ENCODE measurements at regions not wholly inside any gene's neighbourhood (a gene's known extent, or its start where the extent isn't known, plus 50 kb on each side); places are given as distances from the start of the nearest gene placed in this dataset.
"Not testable (repeated sequence)": the region's sequence is repeated elsewhere in the genome, so short reads cannot be mapped to it uniquely, and the experiment has no call there.

DNA sequence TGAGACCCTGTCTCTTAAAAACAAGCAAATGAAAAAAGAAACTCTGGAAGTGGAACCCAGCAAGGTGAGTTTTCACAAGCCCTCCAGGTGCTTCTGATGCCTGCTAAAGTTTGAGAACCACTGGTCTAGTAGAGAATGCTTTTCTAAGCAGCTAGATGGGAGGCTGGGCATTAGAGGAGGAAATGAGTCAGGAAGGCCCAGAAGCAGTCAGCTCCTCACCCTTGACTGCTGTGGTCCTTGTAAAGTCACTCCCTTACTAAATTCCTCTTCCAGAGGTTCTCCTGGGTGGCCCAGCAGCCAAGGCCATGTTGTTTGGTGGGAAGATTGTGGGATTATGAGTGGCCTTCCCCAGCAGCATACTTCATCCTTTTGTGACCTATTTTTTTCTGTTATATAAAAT, 52.0 kb upstream of the FYN start:
- no peak for DNase-seq (ENCODE audit: low read depth)

DNA sequence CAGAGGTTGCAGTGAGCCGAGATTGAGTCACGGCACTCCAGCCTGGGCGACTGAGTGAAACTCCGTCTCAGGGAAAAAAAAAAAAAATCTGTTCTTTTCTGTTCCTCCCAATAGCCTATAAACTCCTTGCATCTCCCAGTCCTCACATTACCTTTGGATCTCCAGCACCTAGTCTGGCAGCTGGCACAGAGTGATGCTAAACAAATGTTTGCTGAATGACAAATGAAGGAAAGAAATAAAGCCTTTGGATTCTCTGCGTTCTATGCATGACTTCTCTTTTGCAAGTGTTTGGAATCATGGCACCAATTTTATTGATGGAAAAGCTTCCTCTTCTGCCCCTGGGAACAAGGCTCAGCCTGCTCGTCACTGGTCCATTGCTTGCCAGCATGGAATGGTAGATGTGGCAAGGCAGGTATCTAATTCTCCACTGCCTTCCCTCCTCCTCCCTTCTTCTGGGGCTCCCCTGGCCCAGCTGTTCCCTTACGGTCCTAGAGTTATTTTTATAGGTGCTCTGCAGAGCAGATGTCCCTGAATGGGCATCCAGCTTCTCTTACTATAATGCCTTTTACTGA, 53.6 kb upstream of the FYN start:
- no peak for DNase-seq (ENCODE audit: low read depth)

DNA sequence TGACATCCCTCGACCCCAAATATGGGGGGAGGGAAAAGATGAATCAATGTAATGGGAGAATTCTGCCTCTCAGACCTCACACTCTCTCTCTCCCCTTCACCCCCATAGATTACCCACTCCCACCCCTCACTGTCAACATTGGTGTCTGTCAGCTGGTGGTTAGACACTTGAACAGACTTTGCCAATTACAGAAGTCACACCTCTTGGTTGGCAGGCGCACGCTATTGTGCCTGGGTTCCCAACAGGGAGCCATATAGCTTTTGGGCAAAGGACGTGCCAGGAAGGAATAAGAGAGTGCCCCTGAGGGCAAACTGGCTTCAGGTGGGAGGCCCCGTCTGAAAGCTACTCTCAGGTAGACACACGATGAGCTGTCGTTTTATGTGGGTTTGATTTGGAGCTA, 54.1 kb upstream of the FYN start:
- no peak for DNase-seq (ENCODE audit: low read depth)

DNA sequence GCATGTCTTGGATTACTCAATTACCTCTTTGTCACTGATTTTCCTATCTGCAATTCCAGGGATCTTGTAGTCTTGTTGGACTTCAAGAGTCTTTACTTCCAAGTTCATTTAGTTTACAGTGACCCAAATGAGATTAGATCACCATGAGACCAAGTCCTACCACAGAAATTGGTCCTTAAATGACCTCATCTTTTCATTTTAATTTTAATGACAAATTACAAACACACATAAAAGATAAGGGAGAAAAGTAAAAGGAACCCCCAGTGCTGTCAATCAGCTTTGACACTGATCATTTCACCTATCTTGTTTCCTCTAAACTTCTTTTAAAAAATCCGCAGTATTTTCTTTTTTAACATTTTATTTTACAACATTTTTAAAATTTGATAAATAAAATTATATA, 54.9 kb upstream of the FYN start:
- no peak for DNase-seq (ENCODE audit: low read depth)

DNA sequence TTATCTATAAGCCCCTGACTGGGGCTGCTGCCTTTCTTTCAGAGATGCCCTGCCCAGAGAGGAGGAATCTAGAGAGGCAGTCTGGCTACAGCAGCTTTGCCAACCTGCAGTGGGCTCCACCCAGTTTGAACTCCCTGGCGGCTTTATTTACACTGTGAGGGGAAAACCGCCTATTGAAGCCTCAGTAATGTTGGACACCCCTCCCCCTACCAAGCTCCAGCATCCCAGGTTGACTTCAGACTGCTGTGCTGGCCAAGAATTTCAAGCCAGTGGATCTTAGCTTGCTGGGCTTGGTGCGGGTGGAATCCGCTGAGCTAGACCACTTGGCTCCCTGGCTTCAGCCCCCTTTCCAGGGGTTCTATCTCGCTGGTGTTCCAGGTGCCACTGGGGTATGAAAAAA, 61.4 kb upstream of the FYN start:
- DNase-seq (ENCODE audit: low read depth) = not testable (repeated sequence)

DNA sequence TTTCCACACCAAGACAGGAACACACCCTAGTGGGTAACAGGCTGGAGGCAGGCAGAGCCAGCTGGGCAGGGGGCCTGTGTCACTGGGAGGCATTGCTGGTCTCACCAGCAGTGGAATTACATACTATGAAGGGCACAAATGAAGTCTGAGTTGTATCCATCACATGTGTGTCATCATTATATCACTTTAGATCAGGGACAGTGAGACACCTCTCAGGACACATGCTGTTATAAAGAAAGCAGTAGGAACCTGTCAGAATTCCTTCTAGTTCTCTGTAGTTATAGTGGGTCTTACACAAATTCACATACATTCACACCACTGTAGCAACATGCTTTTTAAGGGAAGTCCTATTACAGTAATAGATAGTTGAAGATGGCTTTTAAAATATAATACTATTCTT, 63.5 kb upstream of the FYN start:
- no peak for DNase-seq (ENCODE audit: low read depth)

DNA sequence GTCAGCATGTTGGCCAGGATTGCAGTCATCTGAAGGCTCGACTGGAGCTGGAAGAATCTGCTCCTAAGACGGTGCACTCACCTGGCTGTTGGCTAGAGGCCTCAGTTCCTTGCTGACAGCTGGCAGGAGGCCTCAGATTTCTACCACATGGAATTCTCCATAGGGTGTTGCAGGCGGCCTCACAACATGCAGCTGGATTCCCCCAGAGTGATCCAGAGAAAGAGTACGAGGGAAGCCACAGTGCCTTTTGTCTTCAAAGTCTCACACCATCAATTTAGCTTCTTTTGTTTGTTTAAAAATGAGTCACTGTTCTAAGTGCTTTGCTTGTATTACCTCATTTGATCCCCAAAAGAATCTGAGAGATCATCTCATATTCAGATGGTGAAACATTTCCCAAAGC, 65.5 kb upstream of the FYN start:
- DNase-seq (ENCODE audit: low read depth) = no peak

DNA sequence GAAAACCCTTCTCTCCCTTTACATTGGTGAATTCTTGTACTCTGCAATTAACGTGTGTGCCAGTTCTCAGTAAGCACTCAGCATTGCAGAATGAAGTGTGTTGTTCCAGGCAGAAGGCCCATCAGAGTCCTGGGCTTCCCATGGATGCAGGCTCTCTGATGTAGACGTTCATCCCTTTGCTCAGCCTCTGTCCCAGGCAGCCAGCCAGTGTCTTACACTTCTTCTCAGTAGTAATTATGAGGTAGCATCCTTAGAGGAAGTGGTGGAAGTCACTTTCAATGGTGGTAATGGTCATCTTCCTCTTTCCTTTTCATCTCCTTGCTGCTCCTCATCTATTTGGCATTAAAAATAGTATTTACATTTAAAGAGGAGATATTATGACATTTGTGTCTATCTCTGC, 66.7 kb upstream of the FYN start:
- DNase-seq (ENCODE audit: low read depth) = no peak

DNA sequence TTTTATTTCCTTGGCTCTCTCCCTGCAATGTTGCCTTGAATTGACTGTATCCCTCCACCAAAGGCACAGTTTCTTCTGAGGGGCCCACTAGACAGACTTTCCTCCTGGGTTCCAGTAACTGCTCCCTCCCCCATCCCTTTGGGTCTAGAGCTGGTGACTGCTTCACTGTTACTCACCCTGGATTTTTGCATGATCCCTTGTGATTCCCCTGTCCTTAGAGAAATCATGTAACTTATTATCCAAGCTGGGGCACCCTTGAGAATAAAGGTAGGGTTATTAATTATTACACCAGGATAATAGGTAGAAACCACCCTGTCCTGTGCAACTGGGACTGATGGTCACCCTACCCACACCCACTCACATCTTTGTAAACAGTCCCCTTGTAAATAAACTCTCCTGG, 67.5 kb upstream of the FYN start:
- DNase-seq (ENCODE audit: low read depth) = no peak

DNA sequence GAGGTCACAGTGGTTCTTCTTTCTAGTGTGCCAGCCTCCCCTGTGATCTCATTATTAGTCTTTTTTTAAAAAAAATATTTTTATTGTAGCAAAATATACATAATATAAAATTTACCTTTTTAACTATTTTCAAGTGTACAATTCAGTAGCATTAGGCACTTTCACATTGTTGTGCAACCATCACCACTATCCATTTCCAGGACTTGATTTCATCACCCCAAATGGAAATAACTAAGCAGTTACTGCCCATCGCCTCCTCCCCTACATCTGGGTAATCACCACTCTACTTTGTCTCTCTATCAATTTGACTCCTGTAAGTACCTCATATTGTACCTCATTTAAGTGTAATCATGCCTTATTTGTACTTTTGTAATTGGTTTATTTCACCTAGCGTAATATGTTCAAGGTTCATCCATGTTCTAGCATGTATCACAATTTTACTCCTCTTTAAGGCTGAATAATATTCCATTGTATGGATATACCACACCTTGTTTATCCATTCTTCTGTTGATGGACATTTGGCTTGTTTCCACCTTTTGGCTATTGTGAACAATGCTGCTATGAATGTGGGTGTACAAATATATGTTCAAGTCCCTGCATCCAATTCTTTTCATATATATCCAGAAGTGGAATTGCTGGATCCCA, 68.6 kb upstream of the FYN start:
- no peak for DNase-seq (ENCODE audit: low read depth)

DNA sequence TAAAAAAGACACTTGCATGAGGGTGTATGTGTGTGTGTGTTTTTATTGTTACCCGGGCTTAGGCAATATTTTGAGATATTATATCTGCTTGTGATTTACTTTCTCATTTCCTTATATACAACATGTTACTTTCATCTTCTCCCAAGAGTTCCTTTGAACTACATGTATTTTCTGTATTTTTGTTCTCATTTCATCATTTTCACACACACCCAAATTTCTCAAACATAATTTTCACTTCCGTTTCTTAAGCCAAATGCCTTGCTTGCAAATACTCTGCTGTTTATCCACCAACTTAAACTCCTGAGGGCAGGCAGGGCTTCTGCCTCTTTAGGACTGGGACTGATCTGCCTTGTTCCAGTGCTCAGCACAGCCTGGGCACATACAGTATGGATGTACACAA, 69.3 kb upstream of the FYN start:
- no peak for DNase-seq (ENCODE audit: low read depth)

DNA sequence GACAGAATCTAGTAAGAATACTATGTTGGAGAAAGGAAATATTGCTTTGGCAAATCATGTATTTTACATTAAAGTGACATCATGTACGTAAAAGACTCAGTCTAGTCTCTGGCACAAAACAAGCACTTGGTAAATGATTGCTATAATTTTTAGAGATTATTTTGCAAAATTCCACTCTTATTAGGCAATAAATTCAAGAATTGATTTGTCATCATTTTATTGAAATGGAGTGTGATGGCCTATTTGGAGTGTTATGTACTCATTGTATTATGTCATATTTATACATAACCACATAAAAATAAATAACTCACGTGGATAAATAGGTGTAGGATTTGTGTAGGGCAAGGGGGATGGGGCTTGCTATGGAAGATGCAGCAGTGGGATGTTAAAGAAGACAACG, 70.0 kb upstream of the FYN start:
- DNase-seq (ENCODE audit: low read depth) = no peak

DNA sequence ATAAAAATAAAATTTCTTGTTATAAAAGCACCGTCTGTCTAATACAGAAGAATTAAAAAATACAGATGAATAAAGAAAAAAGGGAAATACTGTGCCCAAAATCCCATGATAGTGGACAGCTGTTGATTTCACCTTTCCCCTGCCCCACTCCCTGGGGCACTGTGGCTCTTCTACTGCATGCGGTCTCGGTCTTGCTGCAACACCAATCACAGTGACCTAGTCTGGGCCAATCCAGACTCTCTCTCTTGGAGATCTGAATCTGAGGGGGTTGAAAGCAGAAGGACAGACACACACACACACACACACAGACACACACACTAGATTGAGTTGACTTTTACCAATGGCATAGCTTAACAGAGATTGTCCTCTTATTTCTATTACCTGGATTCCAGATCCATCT, 70.5 kb upstream of the FYN start:
- DNase-seq (ENCODE audit: low read depth) = no peak

DNA sequence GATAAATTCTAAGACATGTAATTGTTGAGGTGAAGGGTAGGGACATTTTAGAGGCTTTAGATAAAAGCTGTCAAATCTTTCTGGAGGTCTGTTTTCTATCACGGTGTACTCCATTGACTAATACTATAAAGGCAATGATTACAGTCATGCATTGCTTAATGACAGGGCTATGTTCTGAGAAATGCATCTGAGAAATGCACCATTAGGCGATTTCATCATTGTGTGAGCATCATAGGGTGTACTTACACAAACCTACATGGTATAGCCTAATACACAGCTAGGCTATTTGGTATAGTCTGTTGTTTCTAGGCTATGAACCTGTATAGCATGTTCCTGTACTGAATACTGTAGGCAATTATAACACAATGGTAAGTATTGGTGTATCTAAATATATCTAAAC, 71.3 kb upstream of the FYN start:
- DNase-seq (ENCODE audit: low read depth) = no peak

DNA sequence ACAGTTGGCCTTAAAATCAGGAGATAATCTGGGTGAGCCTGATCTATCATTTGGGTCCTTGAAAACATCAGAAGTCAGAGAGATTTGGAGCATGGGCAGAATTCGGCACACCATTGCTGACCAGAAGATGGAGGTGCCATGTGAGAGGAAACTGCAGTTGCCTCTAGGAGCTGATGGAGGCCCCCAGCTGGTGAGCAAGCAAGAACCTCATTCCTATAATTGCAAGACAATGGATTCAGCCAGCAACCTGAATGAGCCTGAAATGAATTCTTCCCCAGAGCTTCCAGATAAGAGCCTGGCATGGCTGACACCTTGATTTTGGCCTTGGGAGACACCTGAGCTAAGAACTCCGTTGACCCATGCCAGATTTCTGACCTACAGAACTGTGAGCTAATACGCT, 76.3 kb upstream of the FYN start:
- no peak for DNase-seq (ENCODE audit: low read depth)

DNA sequence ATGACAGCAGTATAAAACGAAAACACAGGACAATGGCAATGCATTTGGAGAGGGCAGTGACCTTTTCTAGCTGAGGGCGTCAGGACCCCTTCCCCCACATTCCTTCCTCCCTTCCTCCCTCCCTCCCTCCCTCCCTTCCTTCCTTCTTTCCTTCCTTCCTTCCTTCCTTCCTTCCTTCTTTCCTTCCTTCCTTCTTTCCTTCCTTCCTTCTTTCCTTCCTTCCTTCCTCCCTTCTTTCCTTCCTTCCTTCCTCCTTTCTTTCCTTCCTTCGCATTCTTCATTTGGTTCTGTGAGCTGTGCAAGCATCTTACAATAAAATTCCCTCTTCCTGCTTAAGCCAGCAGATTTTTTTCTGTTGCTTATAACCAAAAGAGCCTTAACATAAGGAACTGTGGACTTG, 76.7 kb upstream of the FYN start:
- DNase-seq (ENCODE audit: low read depth) = not testable (repeated sequence)

DNA sequence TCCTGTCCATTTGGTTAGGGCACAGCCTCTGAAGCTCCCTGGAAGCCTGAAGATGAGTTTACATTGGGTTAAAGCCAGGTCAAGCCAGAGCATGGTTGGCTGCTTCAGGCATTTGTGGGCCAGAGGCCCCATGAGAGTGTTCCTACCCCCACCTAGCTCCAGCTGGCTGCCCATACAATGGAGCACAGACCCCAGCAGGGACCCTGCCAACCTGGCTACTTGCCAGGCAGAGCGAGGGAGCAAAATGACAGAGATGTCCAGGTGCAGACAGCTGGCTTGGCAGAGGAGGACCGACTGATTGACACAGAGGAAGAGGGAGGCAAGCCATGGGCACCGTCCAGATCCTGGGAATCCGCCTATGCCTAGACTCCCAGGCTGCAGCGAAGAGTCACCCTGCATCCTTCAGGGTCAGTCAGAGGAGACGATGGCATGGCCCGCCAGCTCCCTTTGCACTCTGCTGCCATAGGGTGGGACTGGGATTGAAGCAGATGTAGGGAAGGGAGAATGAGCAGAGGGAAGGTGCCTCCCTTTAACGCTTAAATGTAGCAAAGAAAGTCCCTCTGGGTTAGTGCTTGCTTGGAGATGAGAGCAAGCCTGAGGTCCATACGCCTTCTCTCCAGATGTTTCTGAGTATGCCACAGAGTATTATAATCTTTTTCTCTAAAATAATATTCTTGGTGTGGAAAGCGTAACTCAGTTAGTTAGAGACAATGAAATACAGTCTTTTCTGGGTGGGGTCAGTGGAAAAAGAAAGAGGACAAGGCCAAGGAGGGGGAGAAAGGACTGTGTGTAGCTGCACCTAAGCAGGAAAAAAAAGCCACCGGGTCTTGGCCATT, 77.6 kb upstream of the FYN start:
- DNase-seq (ENCODE audit: low read depth) = no peak

DNA sequence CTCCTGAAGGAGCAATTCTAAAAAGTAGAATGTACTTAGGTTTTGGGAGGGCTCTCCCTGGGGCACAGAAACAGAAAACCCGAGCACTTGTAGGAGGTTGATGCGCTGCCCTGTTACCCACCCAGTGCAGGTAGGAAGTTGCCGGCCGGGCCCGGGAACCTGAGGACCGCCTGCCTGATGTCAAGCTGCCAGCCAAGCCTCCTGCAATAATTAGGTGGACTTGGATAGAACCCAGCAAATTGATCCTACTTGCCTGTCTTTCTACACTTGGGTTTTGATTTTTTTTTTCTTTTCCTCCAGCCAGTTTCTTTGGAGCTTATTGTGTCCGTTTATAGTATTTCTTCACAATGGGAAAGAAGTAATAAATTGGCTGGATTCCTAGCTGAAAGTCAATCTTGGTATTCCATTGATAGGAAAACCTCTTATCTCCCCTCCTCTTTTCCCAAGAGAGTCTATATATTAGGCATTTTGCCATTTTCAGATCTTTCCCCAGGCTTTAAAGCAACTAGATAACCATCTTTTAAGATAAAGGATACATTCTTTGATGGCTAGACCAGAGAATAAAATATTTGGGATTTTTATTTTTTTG, 78.3 kb upstream of the FYN start:
- DNase-seq (ENCODE audit: low read depth) = no peak

DNA sequence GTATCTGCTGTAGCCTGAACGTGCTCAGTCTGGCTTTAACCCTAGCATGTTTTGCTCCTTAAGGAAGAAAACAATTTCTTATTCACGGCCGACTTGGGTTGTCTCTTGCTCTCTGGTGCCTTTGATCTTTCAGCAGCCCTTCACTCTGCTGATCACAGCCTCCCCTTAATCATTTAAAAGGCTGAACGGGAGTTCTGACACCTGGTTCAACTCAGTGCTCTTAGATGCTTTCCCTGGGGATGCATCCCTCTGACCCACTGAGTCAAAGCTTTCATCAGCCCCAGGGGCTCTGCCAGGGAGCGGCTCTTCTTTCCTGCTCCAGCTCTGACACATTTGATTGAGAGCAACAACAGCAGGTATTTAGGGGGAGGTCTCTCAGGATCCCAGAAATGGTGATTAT, 79.0 kb upstream of the FYN start:
- no peak for DNase-seq (ENCODE audit: low read depth)

DNA sequence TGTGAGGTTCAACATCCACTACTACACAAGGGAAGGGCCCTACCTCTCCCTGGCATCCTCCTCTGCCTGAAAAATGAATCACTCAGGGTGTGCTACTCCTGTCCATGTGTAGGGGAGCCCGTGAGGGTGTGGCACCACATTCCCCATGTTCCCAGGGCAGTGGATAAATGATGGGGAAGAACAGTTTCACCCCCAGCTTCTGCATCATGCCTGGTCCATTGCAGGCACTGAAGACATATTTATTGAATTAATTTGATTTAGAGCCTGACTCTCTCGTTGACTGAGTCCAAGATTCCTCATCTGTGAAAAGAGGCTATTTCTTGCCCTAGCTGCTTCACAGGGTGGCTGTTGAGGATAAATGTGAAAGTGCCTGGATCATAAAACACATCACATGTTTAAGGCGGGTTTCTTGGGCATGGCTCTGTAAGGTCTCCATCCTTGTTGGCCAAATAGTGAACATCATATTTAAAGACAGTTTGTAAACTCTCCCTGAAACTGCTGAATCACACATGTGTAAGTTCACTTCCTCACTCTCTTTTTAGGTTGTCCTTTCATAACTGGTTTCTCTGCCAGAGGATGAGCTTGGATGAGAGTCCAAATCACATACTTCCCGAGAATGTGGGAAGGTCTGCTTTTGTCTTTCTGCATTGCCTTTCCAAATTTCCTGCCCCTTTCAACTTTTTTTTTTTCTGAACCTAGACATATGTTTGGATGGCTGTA, 79.7 kb upstream of the FYN start:
- DNase-seq (ENCODE audit: low read depth) = no peak

DNA sequence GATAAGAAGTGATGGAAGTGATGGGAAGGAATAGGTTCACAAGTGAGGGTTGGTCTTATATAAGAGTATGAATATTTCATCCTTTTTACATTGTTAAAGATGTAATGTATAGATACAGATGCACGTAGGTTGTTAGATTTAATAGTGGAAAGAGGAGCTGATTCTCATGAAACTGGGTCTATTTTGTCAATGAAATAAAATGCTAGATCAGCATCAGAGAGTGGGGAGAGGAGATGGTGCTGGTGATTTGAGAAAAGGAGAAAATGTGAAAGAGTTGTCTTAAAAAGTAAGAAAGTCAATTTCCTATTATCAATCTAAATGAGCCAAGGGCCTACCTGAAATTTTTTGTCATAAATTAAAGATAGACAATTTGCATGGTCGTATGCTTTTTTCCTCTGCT, 82.8 kb upstream of the FYN start:
- no peak for DNase-seq (ENCODE audit: low read depth)

DNA sequence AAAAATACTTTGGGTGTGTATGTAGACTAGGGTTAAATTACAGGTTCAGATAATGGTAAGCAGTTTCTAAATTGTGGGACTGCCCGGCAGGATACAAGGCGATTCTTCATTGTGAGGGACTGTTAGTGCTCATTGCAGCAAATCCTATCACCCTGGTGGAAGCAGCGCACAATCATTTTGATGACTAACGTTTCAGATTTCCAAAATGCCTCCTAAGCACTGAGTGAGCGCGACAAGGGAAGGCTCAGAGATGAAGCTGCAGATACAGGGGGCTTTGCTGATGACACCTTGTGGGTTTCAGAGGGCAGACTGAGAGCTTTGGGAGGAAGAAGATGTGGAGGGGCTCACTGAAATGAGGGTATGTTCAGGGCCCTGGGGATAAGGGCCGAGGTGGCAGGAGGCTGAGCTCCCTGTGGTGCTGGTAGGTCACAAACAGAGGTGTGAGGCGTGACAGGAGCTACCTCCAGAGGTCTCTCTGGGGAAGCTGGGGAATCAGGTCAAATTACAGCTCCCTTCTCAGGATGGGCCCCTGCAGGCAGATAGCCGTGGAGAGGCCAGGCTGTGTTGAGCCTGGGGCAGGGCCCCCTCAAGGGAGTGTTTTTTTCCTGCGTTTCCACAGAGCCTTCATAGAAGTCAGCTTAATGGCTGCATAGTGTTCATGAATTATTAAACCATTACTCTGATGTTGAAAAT, 84.5 kb upstream of the FYN start:
- DNase-seq (ENCODE audit: low read depth) = no peak

Data from T-helper 22 cell (primary cell).